HEK293 (cell line): ENCODE measurements at regions not wholly inside any gene's neighbourhood (a gene's known extent, or its start where the extent isn't known, plus 50 kb on each side); places are given as distances from the start of the nearest gene placed in this dataset.

Experiments
- CTCF ChIA-PET: fragments of 350-600 bp; formaldehyde crosslinking; extraction: SDS; loops from one replicate; lab custom pipeline; 2021; ENCODE audit warnings: antibody characterized with exemption; lab: Yijun Ruan, JAX
- POLR2A ChIA-PET: fragments of 300-600 bp; formaldehyde crosslinking; extraction: SDS; loops from one replicate; lab custom pipeline; 2020; ENCODE audit warnings: antibody characterized with exemption, inconsistent platforms; lab: Yijun Ruan, JAX
- H3K27ac ChIP-seq: fragments of 200-500 bp; sonication (Bioruptor generic); 2 replicates; pipeline ENCODE4 v1.5.1; 2014; ENCODE audit warnings: low read depth, low read length, control low read depth, inconsistent platforms; ENCODE audit errors: extremely low read depth
- H3K36me3 ChIP-seq, 2 experiments: fragments of 200-500 bp in 1 of 2; sonication (Bioruptor generic) in 1 of 2; 1 replicate in 1 of 2; 2 replicates in 1 of 2; pipeline ENCODE4 v1.5.1; 2014 to 2017; ENCODE audit warnings: inconsistent platforms in 2 of 2, low read length in 2 of 2; ENCODE audit not compliant: control insufficient read depth in 2 of 2, insufficient read depth in 1 of 2
- H3K4me1 ChIP-seq: fragments of 200-500 bp; sonication (Bioruptor generic); 2 replicates; pipeline ENCODE4 v1.5.1; 2014; ENCODE audit warnings: mild to moderate bottlenecking, low read length, inconsistent platforms; ENCODE audit not compliant: control insufficient read depth, insufficient read depth
- H3K4me3 ChIP-seq: 2 replicates; pipeline ENCODE4 v1.5.1; 2011; ENCODE audit warnings: low read depth, mild to moderate bottlenecking, control low read depth, low read length, moderate library complexity
- H3K9me3 ChIP-seq: fragments of 200-500 bp; sonication (Bioruptor generic); 2 replicates; pipeline ENCODE4 v1.5.1; 2014; ENCODE audit warnings: low read depth, low read length, inconsistent platforms; ENCODE audit not compliant: control insufficient read depth, insufficient read depth
- AEBP2 ChIP-seq: fragments of 450-650 bp; formaldehyde crosslinking; IDR thresholded peaks from 2 replicates; pipeline ENCODE4 v1.5.1; 2016; ENCODE audit warnings: missing biosample characterization, missing genetic modification characterization, borderline replicate concordance
- GLI2 ChIP-seq: fragments of 450-650 bp; formaldehyde crosslinking; IDR thresholded peaks from 2 replicates; pipeline ENCODE4; 2017; ENCODE audit warnings: missing biosample characterization, missing genetic modification characterization, low read depth, borderline replicate concordance
- HIC1 ChIP-seq: fragments of 450-650 bp; formaldehyde crosslinking; IDR thresholded peaks from 2 replicates; pipeline ENCODE4 v1.5.1; 2016; ENCODE audit warnings: missing biosample characterization, missing genetic modification characterization
- KLF1 ChIP-seq: fragments of 450-650 bp; formaldehyde crosslinking; IDR thresholded peaks from 2 replicates; pipeline ENCODE4 v1.5.1; 2016; ENCODE audit warnings: missing biosample characterization, missing genetic modification characterization
- MYNN ChIP-seq: fragments of 450-650 bp; formaldehyde crosslinking; IDR thresholded peaks from 2 replicates; pipeline ENCODE4 v1.5.1; 2016; ENCODE audit warnings: missing biosample characterization, missing genetic modification characterization, borderline replicate concordance
- OVOL3 ChIP-seq: fragments of 450-650 bp; formaldehyde crosslinking; IDR thresholded peaks from 2 replicates; pipeline ENCODE4 v1.5.1; 2016; ENCODE audit warnings: missing biosample characterization, missing genetic modification characterization
- PATZ1 ChIP-seq: fragments of 450-650 bp; formaldehyde crosslinking; IDR thresholded peaks from 2 replicates; pipeline ENCODE4 v1.5.1; 2016; ENCODE audit warnings: missing biosample characterization, missing genetic modification characterization
- YY1 ChIP-seq: fragments of 450-650 bp; formaldehyde crosslinking; IDR thresholded peaks from 2 replicates; pipeline ENCODE4 v1.5.1; 2018; ENCODE audit warnings: missing biosample characterization, missing genetic modification characterization
- YY2 ChIP-seq: fragments of 450-650 bp; formaldehyde crosslinking; IDR thresholded peaks from 2 replicates; pipeline ENCODE4 v1.5.1; 2016; ENCODE audit warnings: missing biosample characterization, missing genetic modification characterization
- ZBTB20 ChIP-seq: fragments of 450-650 bp; formaldehyde crosslinking; IDR thresholded peaks from 2 replicates; pipeline ENCODE4 v1.5.1; 2016; ENCODE audit warnings: missing biosample characterization, missing genetic modification characterization
- ZNF121 ChIP-seq: fragments of 450-650 bp; formaldehyde crosslinking; IDR thresholded peaks from 2 replicates; pipeline ENCODE4 v1.5.1; 2016; ENCODE audit warnings: missing biosample characterization, missing genetic modification characterization
- ZNF138 ChIP-seq: fragments of 450-650 bp; formaldehyde crosslinking; IDR thresholded peaks from 2 replicates; pipeline ENCODE4 v1.5.1; 2016; ENCODE audit warnings: missing biosample characterization, missing genetic modification characterization, borderline replicate concordance
- ZNF214 ChIP-seq: fragments of 450-650 bp; formaldehyde crosslinking; IDR thresholded peaks from 2 replicates; pipeline ENCODE4 v1.5.1; 2017; ENCODE audit warnings: missing biosample characterization, mild to moderate bottlenecking, missing genetic modification characterization, borderline replicate concordance
- ZNF23 ChIP-seq: fragments of 450-650 bp; formaldehyde crosslinking; IDR thresholded peaks from 2 replicates; pipeline ENCODE4 v1.5.1; 2016; ENCODE audit warnings: missing biosample characterization, missing genetic modification characterization, borderline replicate concordance
- ZNF366 ChIP-seq: fragments of 450-650 bp; formaldehyde crosslinking; conservative IDR thresholded peaks from 2 replicates; pipeline ENCODE4 v1.5.1; 2016; ENCODE audit warnings: missing biosample characterization, missing genetic modification characterization
- ZNF488 ChIP-seq: fragments of 450-650 bp; formaldehyde crosslinking; IDR thresholded peaks from 2 replicates; pipeline ENCODE4 v1.5.1; 2016; ENCODE audit warnings: missing biosample characterization, missing genetic modification characterization
- ZNF530 ChIP-seq: fragments of 450-650 bp; formaldehyde crosslinking; IDR thresholded peaks from 2 replicates; pipeline ENCODE4 v1.5.1; 2016; ENCODE audit warnings: low read depth, missing biosample characterization, missing genetic modification characterization
- ZNF549 ChIP-seq: fragments of 450-650 bp; IDR thresholded peaks from 2 replicates; pipeline ENCODE4 v1.5.1; 2018; ENCODE audit warnings: missing biosample characterization, missing genetic modification characterization, mild to moderate bottlenecking, inconsistent platforms, moderate library complexity
- ZNF561 ChIP-seq: fragments of 450-650 bp; IDR thresholded peaks from 2 replicates; pipeline ENCODE4 v1.5.1; 2018; ENCODE audit warnings: missing biosample characterization, missing genetic modification characterization, borderline replicate concordance
- ZNF645 ChIP-seq: fragments of 450-650 bp; formaldehyde crosslinking; IDR thresholded peaks from 2 replicates; pipeline ENCODE4; 2016; ENCODE audit warnings: missing biosample characterization, missing genetic modification characterization
- ZNF830 ChIP-seq: fragments of 450-650 bp; IDR thresholded peaks from 2 replicates; pipeline ENCODE4 v1.5.0; 2018; ENCODE audit warnings: missing biosample characterization, missing genetic modification characterization, low read depth, mild to moderate bottlenecking, moderate library complexity
- ZSCAN4 ChIP-seq: fragments of 450-650 bp; formaldehyde crosslinking; IDR thresholded peaks from 2 replicates; pipeline ENCODE4 v1.5.1; 2017; ENCODE audit warnings: missing biosample characterization, missing genetic modification characterization

GRCh38 chr6:86558318-86558717, 379.0 kb upstream of the HTR1E start (continued):
- TF ChIP-seq AEBP2 (tag by site-specific recombination) (no peak), PATZ1 (tag by site-specific recombination) (no peak), HIC1 (tag by site-specific recombination) (no peak), ZNF561 (tag by site-specific recombination) (no peak), YY2 (tag by site-specific recombination) (no peak), ZSCAN4 (tag by site-specific recombination) (no peak), MYNN (tag by site-specific recombination) (no peak), ZNF214 (tag by site-specific recombination) (no peak)

GRCh38 chr6:86537292-86537861, 400.0 kb upstream of the HTR1E start:
- POLR2A ChIA-PET = no interaction called here
- Histone ChIP-seq H3K9me3 (no peaks in the 10 kb centered on the region), H3K4me1 (no peaks in the 10 kb centered on the region), H3K27ac (no peak overlapping the region)
- CTCF ChIA-PET = no interaction called here
- TF ChIP-seq ZNF23 (tag by site-specific recombination) = no peak
- no peak for TF ChIP-seq GLI2 (tag by site-specific recombination)
- TF ChIP-seq ZNF488 (tag by site-specific recombination) = no peak
- TF ChIP-seq ZBTB20 (tag by site-specific recombination) = no peak
- TF ChIP-seq ZNF121 (tag by site-specific recombination) = no peak
- no peak for TF ChIP-seq YY1
- TF ChIP-seq ZNF366 = no peak
- no peak for TF ChIP-seq ZNF138 (tag by site-specific recombination)
- TF ChIP-seq ZNF830 (tag by site-specific recombination) = no peak
- TF ChIP-seq KLF1 (tag by site-specific recombination) = no peak
- no peak for TF ChIP-seq ZNF549
- TF ChIP-seq AEBP2 (tag by site-specific recombination) = no peak
- TF ChIP-seq OVOL3 (tag by site-specific recombination) = no peak
- TF ChIP-seq ZNF645 (tag by site-specific recombination) = no peak
- no peak for TF ChIP-seq ZNF530 (tag by site-specific recombination)
- TF ChIP-seq, all 188 proteins: peak for 0
- H3K36me3 ChIP-seq = no peaks in the 10 kb centered on the region
- H3K4me3 ChIP-seq = no peak overlapping the region
